Left ventricle myocardium inferior (tissue), 1 donor: ENCODE measurements at regions not wholly inside any gene's neighbourhood (a gene's known extent, or its start where the extent isn't known, plus 50 kb on each side); places are given as distances from the start of the nearest gene placed in this dataset.

Source experiments
- DNase-seq: peaks from one replicate; pipeline ENCODE4 v3.0.0-alpha.2; 2020
- H3K27ac ChIP-seq: fragments of 200-600 bp; replicated peaks from 2 replicates; pipeline ENCODE4 v1.8.0; 2021
- H3K27me3 ChIP-seq: fragments of 200-600 bp; 2 replicates; pipeline ENCODE4 v1.8.0; 2021; ENCODE audit warnings: low read depth
- H3K36me3 ChIP-seq: fragments of 200-600 bp; 2 replicates; pipeline ENCODE4 v1.8.0; 2021
- H3K4me1 ChIP-seq: fragments of 200-600 bp; 2 replicates; pipeline ENCODE4 v1.8.0; 2021
- H3K4me3 ChIP-seq: fragments of 200-600 bp; 2 replicates; pipeline ENCODE4 v1.8.0; 2021; ENCODE audit warnings: mild to moderate bottlenecking, moderate library complexity
- H3K9me3 ChIP-seq: fragments of 200-600 bp; replicated peaks from 2 replicates; pipeline ENCODE4 v1.8.0; 2021
- intact Hi-C: fragments of 100-400 bp; cut with micrococcal nuclease; formaldehyde crosslinking; loops from one replicate; pipeline ENCODE4 v1.11.0; 2022
- TF ChIP-seq, protein P1 (sequence below): fragments of 200-600 bp; IDR thresholded peaks from 2 replicates; pipeline ENCODE4 v1.8.0; 2021; ENCODE audit warnings: antibody characterized with exemption, mild to moderate bottlenecking, borderline replicate concordance
- donor health status: DM: no; HTN: yes; CAD: no; lungs with severe emphysema.

GRCh38 chr13:55307909-55308308 is 1832.8 kb upstream of the PRR20A start:
- Histone ChIP-seq H3K27ac (no peak overlapping the region), H3K36me3 (no peaks in the 10 kb centered on the region), H3K4me1 (no peaks in the 10 kb centered on the region), H3K4me3 (no peak overlapping the region), H3K9me3 (no peaks in the 10 kb centered on the region), H3K27me3 (no peaks in the 10 kb centered on the region)
- intact Hi-C loops = no loop called here
- no peak for DNase-seq
- TF ChIP-seq, protein P1, sequence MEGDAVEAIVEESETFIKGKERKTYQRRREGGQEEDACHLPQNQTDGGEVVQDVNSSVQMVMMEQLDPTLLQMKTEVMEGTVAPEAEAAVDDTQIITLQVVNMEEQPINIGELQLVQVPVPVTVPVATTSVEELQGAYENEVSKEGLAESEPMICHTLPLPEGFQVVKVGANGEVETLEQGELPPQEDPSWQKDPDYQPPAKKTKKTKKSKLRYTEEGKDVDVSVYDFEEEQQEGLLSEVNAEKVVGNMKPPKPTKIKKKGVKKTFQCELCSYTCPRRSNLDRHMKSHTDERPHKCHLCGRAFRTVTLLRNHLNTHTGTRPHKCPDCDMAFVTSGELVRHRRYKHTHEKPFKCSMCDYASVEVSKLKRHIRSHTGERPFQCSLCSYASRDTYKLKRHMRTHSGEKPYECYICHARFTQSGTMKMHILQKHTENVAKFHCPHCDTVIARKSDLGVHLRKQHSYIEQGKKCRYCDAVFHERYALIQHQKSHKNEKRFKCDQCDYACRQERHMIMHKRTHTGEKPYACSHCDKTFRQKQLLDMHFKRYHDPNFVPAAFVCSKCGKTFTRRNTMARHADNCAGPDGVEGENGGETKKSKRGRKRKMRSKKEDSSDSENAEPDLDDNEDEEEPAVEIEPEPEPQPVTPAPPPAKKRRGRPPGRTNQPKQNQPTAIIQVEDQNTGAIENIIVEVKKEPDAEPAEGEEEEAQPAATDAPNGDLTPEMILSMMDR = no peak

- Histone ChIP-seq H3K27ac (no peak overlapping the region), H3K36me3 (no peaks in the 10 kb centered on the region), H3K9me3 (peaks cover 23% of the 10 kb centered on the region), H3K4me3 (no peak overlapping the region), H3K4me1 (no peaks in the 10 kb centered on the region), H3K27me3 (no peaks in the 10 kb centered on the region)
- no peak for DNase-seq
- TF ChIP-seq, protein P1 = no peak
- intact Hi-C loops = no loop called here
Measured at GRCh38 chr13:55341891-55342290, 1798.8 kb upstream of the PRR20A start.

DNA sequence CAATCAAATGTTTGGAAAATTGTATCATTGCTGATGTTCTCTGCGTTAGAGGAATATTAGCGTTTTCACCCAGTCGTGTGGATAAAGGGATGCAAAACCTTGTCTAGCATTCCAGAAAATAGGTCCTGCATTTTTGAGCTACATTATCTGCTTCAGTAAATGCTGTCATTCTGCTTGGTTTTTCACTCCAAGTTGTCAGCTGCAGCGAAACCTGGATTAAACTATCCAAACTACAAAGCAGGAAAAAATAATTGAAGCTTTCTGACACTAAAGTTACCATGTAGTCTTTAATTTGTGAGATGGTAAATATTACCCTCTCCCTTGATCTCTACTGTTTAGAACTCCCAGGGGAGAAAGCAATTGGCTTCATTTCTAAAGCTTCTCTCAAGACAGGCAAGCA is 1795.5 kb upstream of the PRR20A start:
- Histone ChIP-seq H3K4me3 (no peak overlapping the region), H3K36me3 (no peaks in the 10 kb centered on the region), H3K4me1 (no peaks in the 10 kb centered on the region), H3K27ac (no peak overlapping the region), H3K27me3 (no peaks in the 10 kb centered on the region), H3K9me3 (peaks cover 20% of the 10 kb centered on the region)
- TF ChIP-seq, protein P1 = no peak
- no peak for DNase-seq
- intact Hi-C loops = no loop called here

GRCh38 chr13:55347528-55347927 is 1793.2 kb upstream of the PRR20A start:
- Histone ChIP-seq H3K9me3 (peaks cover 13% of the 10 kb centered on the region), H3K4me3 (no peak overlapping the region), H3K27me3 (no peaks in the 10 kb centered on the region), H3K36me3 (no peaks in the 10 kb centered on the region), H3K27ac (no peak overlapping the region), H3K4me1 (no peaks in the 10 kb centered on the region)
- DNase-seq = no peak
- TF ChIP-seq, protein P1 = no peak
- intact Hi-C loops = no loop called here

DNA sequence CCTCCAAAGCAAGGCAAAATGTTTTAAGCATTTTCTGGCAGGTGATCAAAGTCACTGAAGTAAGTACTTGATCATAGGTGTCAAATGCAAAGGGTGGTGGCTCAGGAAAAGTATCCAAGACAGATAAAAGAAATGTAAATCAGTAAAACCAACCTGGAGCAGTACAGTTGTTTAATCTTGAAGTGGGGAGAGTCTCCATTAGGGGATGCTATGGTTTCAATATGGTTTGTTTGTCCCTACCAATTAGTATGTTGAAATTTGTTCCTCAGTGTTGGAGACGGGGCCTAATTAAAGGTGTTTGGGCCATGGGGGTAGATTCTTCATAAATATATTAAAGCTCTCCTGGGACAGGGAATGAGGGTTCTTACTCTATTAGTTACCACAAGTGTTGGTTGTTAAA is 1781.7 kb upstream of the PRR20A start:
- Histone ChIP-seq H3K27me3 (no peaks in the 10 kb centered on the region), H3K4me3 (no peak overlapping the region), H3K9me3 (peaks cover 8% of the 10 kb centered on the region), H3K36me3 (no peaks in the 10 kb centered on the region), H3K4me1 (no peaks in the 10 kb centered on the region), H3K27ac (no peak overlapping the region)
- no peak for DNase-seq
- intact Hi-C loops = no loop called here
- TF ChIP-seq, protein P1 = no peak

- intact Hi-C loops = no loop called here
- TF ChIP-seq, protein P1 = no peak
- H3K36me3 ChIP-seq = no peaks in the 10 kb centered on the region
- H3K4me3 ChIP-seq = no peak overlapping the region
- no peak overlapping the region for H3K27ac ChIP-seq
- DNase-seq = no peak
- no peaks in the 10 kb centered on the region for H3K4me1 ChIP-seq
- H3K9me3 ChIP-seq = peaks cover 8% of the 10 kb centered on the region
- H3K27me3 ChIP-seq = no peaks in the 10 kb centered on the region
Measured at GRCh38 chr13:55361141-55361540, 1779.6 kb upstream of the PRR20A start.
